ENCODE measurements at regions not wholly inside any gene's neighbourhood (a gene's known extent, or its start where the extent isn't known, plus 50 kb on each side); places are given as distances from the start of the nearest gene placed in this dataset.

GRCh38 chr11:81477277-81477676, 1256.4 kb downstream of the FAM181B start:
- TF ChIP-seq, protein P1, sequence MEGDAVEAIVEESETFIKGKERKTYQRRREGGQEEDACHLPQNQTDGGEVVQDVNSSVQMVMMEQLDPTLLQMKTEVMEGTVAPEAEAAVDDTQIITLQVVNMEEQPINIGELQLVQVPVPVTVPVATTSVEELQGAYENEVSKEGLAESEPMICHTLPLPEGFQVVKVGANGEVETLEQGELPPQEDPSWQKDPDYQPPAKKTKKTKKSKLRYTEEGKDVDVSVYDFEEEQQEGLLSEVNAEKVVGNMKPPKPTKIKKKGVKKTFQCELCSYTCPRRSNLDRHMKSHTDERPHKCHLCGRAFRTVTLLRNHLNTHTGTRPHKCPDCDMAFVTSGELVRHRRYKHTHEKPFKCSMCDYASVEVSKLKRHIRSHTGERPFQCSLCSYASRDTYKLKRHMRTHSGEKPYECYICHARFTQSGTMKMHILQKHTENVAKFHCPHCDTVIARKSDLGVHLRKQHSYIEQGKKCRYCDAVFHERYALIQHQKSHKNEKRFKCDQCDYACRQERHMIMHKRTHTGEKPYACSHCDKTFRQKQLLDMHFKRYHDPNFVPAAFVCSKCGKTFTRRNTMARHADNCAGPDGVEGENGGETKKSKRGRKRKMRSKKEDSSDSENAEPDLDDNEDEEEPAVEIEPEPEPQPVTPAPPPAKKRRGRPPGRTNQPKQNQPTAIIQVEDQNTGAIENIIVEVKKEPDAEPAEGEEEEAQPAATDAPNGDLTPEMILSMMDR (IDR thresholded peaks at IDR 0.05), result no peak
- no peak for TF ChIP-seq POLR2A (IDR thresholded peaks at IDR 0.05)

Measured in adrenal gland (tissue), 5 donors.